H1 (cell line): ENCODE measurements at regions not wholly inside any gene's neighbourhood (a gene's known extent, or its start where the extent isn't known, plus 50 kb on each side); places are given as distances from the start of the nearest gene placed in this dataset.

Experiments used
- CTCF ChIA-PET: fragments of 300-600 bp; sonication (Branson Sonifier 250); formaldehyde crosslinking; loops from one replicate; lab custom pipeline; 2021; ENCODE audit not compliant: partially characterized antibody; lab: Charles Lee
- POLR2A ChIA-PET: fragments of 300-600 bp; sonication (Branson Sonifier 250); formaldehyde crosslinking; loops from one replicate; lab custom pipeline; 2021; ENCODE audit warnings: inconsistent platforms; ENCODE audit not compliant: partially characterized antibody; lab: Charles Lee
- DNase-seq, 2 experiments: peaks; one replicate each; pipeline versions ENCODE4 v3.0.0 to v3.0.0-alpha.2; 2010 to 2022; ENCODE audit warnings: low spot score in 2 of 2, low read depth in 1 of 2, mixed read lengths in 1 of 2
- FAIRE-seq: peaks from 2 replicates; lab custom pipeline; 2011; peaks lifted over from hg19 to GRCh38; lab: Jason Lieb, UNC
- H2AFZ ChIP-seq: 2 replicates; pipeline ENCODE4 v1.8.1; 2012; ENCODE audit warnings: low read length, inconsistent platforms
- H2AK5ac ChIP-seq: 2 replicates; pipeline ENCODE4 v1.6.1; 2013; ENCODE audit warnings: low read depth, low read length
- H2BK120ac ChIP-seq: replicated peaks from 2 replicates; pipeline ENCODE3; 2013; ENCODE audit warnings: low read depth, low read length, inconsistent platforms
- H2BK12ac ChIP-seq: 2 replicates; pipeline ENCODE4 v1.6.1; 2013; ENCODE audit warnings: low read depth, low read length
- H2BK15ac ChIP-seq: 2 replicates; pipeline ENCODE4 v1.6.1; 2013; ENCODE audit warnings: low read length
- H2BK20ac ChIP-seq: 2 replicates; pipeline ENCODE4 v1.6.1; 2013; ENCODE audit warnings: low read length
- H2BK5ac ChIP-seq: 2 replicates; pipeline ENCODE4 v1.6.1; 2013; ENCODE audit warnings: low read depth, low read length
- H3K14ac ChIP-seq: 2 replicates; pipeline ENCODE4 v1.6.1; 2013; ENCODE audit warnings: inconsistent platforms; ENCODE audit not compliant: insufficient read length
- H3K18ac ChIP-seq: 2 replicates; pipeline ENCODE4 v1.6.1; 2013; ENCODE audit warnings: low read length; ENCODE audit errors: extremely low read depth
- H3K23ac ChIP-seq: 2 replicates; pipeline ENCODE4 v1.6.1; 2013; ENCODE audit warnings: inconsistent platforms; ENCODE audit not compliant: insufficient read length
- H3K23me2 ChIP-seq: 2 replicates; pipeline ENCODE4 v1.6.1; 2013; ENCODE audit warnings: low read depth, low read length
- H3K27ac ChIP-seq: 2 replicates; pipeline ENCODE4 v1.6.1; 2011; ENCODE audit warnings: low read depth, low read length, inconsistent platforms
- H3K27me3 ChIP-seq, 4 experiments: replicated peaks in 1 of 4; 1 replicate in 1 of 4; 2 replicates in 3 of 4; pipeline versions ENCODE4 v1.6.1 to v1.8.1; 2011 to 2013; ENCODE audit warnings: low read length in 3 of 4, mild to moderate bottlenecking in 3 of 4, inconsistent platforms in 2 of 4, mixed read lengths in 2 of 4, moderate library complexity in 1 of 4; ENCODE audit not compliant: control insufficient read depth in 3 of 4, insufficient read depth in 3 of 4; ENCODE audit errors: extremely low read depth in 1 of 4
- H3K36me3 ChIP-seq, 4 experiments: 2 replicates each; pipeline versions ENCODE4 v1.6.1 to v1.8.1; 2011 to 2013; ENCODE audit warnings: mild to moderate bottlenecking in 4 of 4, low read length in 3 of 4, moderate library complexity in 2 of 4, control low read depth in 1 of 4, inconsistent platforms in 1 of 4; ENCODE audit not compliant: insufficient read depth in 4 of 4, control insufficient read depth in 2 of 4
- H3K4ac ChIP-seq: replicated peaks from 2 replicates; pipeline ENCODE3; 2013; ENCODE audit warnings: low read length, low read depth, mixed read lengths, inconsistent platforms; ENCODE audit not compliant: insufficient read length
- H3K4me1 ChIP-seq, 4 experiments: replicated peaks in 1 of 4; 1 replicate in 1 of 4; 2 replicates in 3 of 4; pipeline versions ENCODE4 v1.6.1 to v1.8.1; 2011 to 2013; ENCODE audit warnings: low read length in 3 of 4, inconsistent platforms in 2 of 4, mixed read lengths in 1 of 4; ENCODE audit not compliant: insufficient read depth in 4 of 4, control insufficient read depth in 3 of 4
- H3K4me2 ChIP-seq, 2 experiments: 2 replicates each; pipeline versions ENCODE4 v1.6.1 to v1.8.1; 2011 to 2013; ENCODE audit warnings: low read depth in 2 of 2, low read length in 2 of 2, control low read depth in 1 of 2, inconsistent platforms in 1 of 2, mild to moderate bottlenecking in 1 of 2; ENCODE audit not compliant: insufficient read depth in 1 of 2
- H3K4me3 ChIP-seq, 4 experiments: fragments of 200-600, 300-600 bp in 1 of 4; sonication (generic), shearing (Covaris generic), sonication (Bioruptor Twin) in 1 of 4; 2 replicates each; pipeline versions ENCODE4 v1.5.1 to v1.8.1; 2011 to 2016; ENCODE audit warnings: low read length in 4 of 4, low read depth in 3 of 4, control low read depth in 2 of 4, inconsistent platforms in 2 of 4, mild to moderate bottlenecking in 2 of 4, mixed read lengths in 1 of 4, moderate library complexity in 1 of 4; ENCODE audit not compliant: insufficient read depth in 2 of 4; ENCODE audit errors: extremely low read depth in 1 of 4
- H3K56ac ChIP-seq: replicated peaks from 2 replicates; pipeline ENCODE3; 2013; ENCODE audit warnings: low read depth, mild to moderate bottlenecking, mixed read lengths, low read length, inconsistent platforms; ENCODE audit not compliant: insufficient read length
- H3K79me1 ChIP-seq: 2 replicates; pipeline ENCODE4 v1.6.1; 2013; ENCODE audit warnings: low read depth, low read length, control low read depth
- H3K79me2 ChIP-seq, 2 experiments: 2 replicates each; pipeline versions ENCODE4 v1.6.1 to v1.8.1; 2012 to 2013; ENCODE audit warnings: low read length in 2 of 2, mild to moderate bottlenecking in 2 of 2, inconsistent platforms in 1 of 2; ENCODE audit not compliant: insufficient read depth in 2 of 2, control insufficient read depth in 1 of 2
- H3K9ac ChIP-seq, 4 experiments: replicated peaks in 1 of 4; 1 replicate in 1 of 4; 2 replicates in 3 of 4; pipeline versions ENCODE4 v1.6.1 to v1.8.1; 2011 to 2013; ENCODE audit warnings: low read depth in 3 of 4, low read length in 3 of 4, control low read depth in 2 of 4, mild to moderate bottlenecking in 2 of 4, moderate library complexity in 2 of 4, inconsistent platforms in 1 of 4; ENCODE audit errors: extremely low read depth in 1 of 4
- H3K9me3 ChIP-seq, 2 experiments: 2 replicates each; pipeline versions ENCODE4 v1.6.1 to v1.8.1; 2012 to 2013; ENCODE audit warnings: mild to moderate bottlenecking in 2 of 2, moderate library complexity in 2 of 2, control low read depth in 1 of 2, inconsistent platforms in 1 of 2, low read depth in 1 of 2, low read length in 1 of 2, mixed read lengths in 1 of 2; ENCODE audit not compliant: insufficient read depth in 2 of 2
- H4K20me1 ChIP-seq, 2 experiments: replicated peaks in 1 of 2; 2 replicates each; pipeline versions ENCODE3 to v1.8.1; 2011 to 2013; ENCODE audit warnings: inconsistent platforms in 2 of 2, low read length in 2 of 2, mild to moderate bottlenecking in 1 of 2; ENCODE audit not compliant: insufficient read depth in 2 of 2, control insufficient read depth in 1 of 2
- H4K5ac ChIP-seq: 2 replicates; pipeline ENCODE4 v1.6.1; 2013; ENCODE audit warnings: low read length, low read depth, mixed read lengths, inconsistent platforms; ENCODE audit not compliant: insufficient read length
- H4K8ac ChIP-seq: 2 replicates; pipeline ENCODE4 v1.8.0; 2013; ENCODE audit warnings: mild to moderate bottlenecking, moderate library complexity, low read length, inconsistent platforms; ENCODE audit not compliant: insufficient read depth; ENCODE audit errors: extremely low read depth
- H4K91ac ChIP-seq: replicated peaks from 2 replicates; pipeline ENCODE3; 2013; ENCODE audit warnings: low read length, mixed read lengths, inconsistent platforms; ENCODE audit not compliant: insufficient read length
- HDAC6 ChIP-seq: IDR thresholded peaks from one replicate; pipeline ENCODE4 v1.7.1; 2012; ENCODE audit warnings: low read depth, mild to moderate bottlenecking, inconsistent platforms, low read length, moderate library complexity
- PHF8 ChIP-seq: fragments of 200-600 bp; sonication (generic); conservative IDR thresholded peaks from 2 replicates; pipeline ENCODE4 v1.7.1; 2012; ENCODE audit warnings: low read depth, mild to moderate bottlenecking, inconsistent platforms, low read length, moderate library complexity
- WGBS, 2 experiments: shearing (Covaris generic) in 1 of 2; methylation state at CpG; one replicate each; pipeline versions ENCODE4 v1.1.6 to v1.1.7; 2013 to 2015; ENCODE audit warnings: low lambda C conversion rate in 2 of 2, mixed read lengths in 2 of 2, inconsistent platforms in 1 of 2, low coverage in 1 of 2, missing lambda C conversion rate in 1 of 2; ENCODE audit not compliant: insufficient replicate concordance in 2 of 2, insufficient coverage in 1 of 2, insufficient read length in 1 of 2; ENCODE audit errors: extremely low coverage in 1 of 2, missing lambda C conversion rate in 1 of 2; 5-methylcytosine and 5-hydroxymethylcytosine counted together

GRCh38 chr1:196007763-196008162 lies 600.5 kb downstream of the KCNT2 start:
- Histone ChIP-seq H3K14ac (no peak overlapping the region), H3K23ac (no peak overlapping the region), H4K8ac (no peak overlapping the region), H3K9ac (no peak overlapping the region), H2BK15ac (no peak overlapping the region), H3K18ac (no peak overlapping the region), H4K91ac (no peak overlapping the region), H3K27me3 (no peaks in the 10 kb centered on the region), H2BK20ac (no peak overlapping the region), H3K79me2 (no peaks in the 10 kb centered on the region), H3K4ac (no peak overlapping the region), H4K5ac (no peak overlapping the region), H3K27ac (no peak overlapping the region), H3K23me2 (no peaks in the 10 kb centered on the region), H3K4me3 (no peak overlapping the region), H2BK12ac (no peak overlapping the region), H4K20me1 (no peaks in the 10 kb centered on the region), H3K79me1 (no peaks in the 10 kb centered on the region), H3K4me2 (no peak overlapping the region), H3K56ac (no peak overlapping the region), H2BK120ac (no peak overlapping the region), H3K9me3 (peaks cover 0 to 4% of the 10 kb centered on the region in 2 experiments; a peak in 1 of 4 replicates), H2BK5ac (no peak overlapping the region), H3K4me1 (peaks cover 0 to 3% (median 0%) of the 10 kb centered on the region in 4 experiments; a peak in 1 of 7 replicates), H2AK5ac (no peak overlapping the region), H3K36me3 (no peaks in the 10 kb centered on the region), H2AFZ (no peak overlapping the region)
- ChIA-PET CTCF (interaction anchor here (0.6 kb wide), 1 partner anchor 571 kb away, joined by 3 read pairs; no protein-coding TSS in a partner anchor), POLR2A (no interaction called here)
- 84% methylated on average over 1 of the region's 1 CpG; no CpG with 5 or more reads in 1 of the 2 experiments for WGBS, 2 experiments
- DNase-seq (no peak), FAIRE-seq (no peak)
- TF ChIP-seq PHF8 = no peak
- no peak for TF ChIP-seq HDAC6
